ENCODE measurements at regions not wholly inside any gene's neighbourhood (a gene's known extent, or its start where the extent isn't known, plus 50 kb on each side); places are given as distances from the start of the nearest gene placed in this dataset.

GRCh38 chr14:55749201-55749812 is 169.3 kb downstream of the KTN1 start:
- Histone ChIP-seq H3K36me3 (ENCODE audit: control insufficient read depth, insufficient read depth, low read length) (no peaks in the 10 kb centered on the region), H3K27me3 (replicated peaks; ENCODE audit: control insufficient read depth, insufficient read depth, low read length) (no peaks in the 10 kb centered on the region), H3K4me3 (ENCODE audit: low read depth, low read length) (no peak overlapping the region), H3K4me1 (peaks cover 23% of the 10 kb centered on the region), H3K9me3 (no peaks in the 10 kb centered on the region)
- BruUV-seq (replicated peaks) = no TSS peak
- Mint-ChIP-seq H3K27ac (ENCODE audit: unreplicated experiment) (no peak overlapping the region), H3K4me1 (ENCODE audit: low read depth, unreplicated experiment) (peaks cover 21% of the 10 kb centered on the region), H3K27me3 (ENCODE audit: insufficient read depth, unreplicated experiment) (no peaks in the 10 kb centered on the region), H3K36me3 (ENCODE audit: insufficient read depth, unreplicated experiment) (no peaks in the 10 kb centered on the region), H3K9me3 (ENCODE audit: unreplicated experiment) (no peaks in the 10 kb centered on the region), H3K4me3 (ENCODE audit: unreplicated experiment) (no peak overlapping the region)
- ChIA-PET POLR2A (no interaction called here), CTCF (interaction anchor here (0.5 kb wide), 1 partner anchor 300 kb away, joined by 3 read pairs; no protein-coding TSS in a partner anchor)
- intact Hi-C loops (cut with micrococcal nuclease; ENCODE audit: unreplicated experiment) = no loop called here
- TF ChIP-seq, protein P1, sequence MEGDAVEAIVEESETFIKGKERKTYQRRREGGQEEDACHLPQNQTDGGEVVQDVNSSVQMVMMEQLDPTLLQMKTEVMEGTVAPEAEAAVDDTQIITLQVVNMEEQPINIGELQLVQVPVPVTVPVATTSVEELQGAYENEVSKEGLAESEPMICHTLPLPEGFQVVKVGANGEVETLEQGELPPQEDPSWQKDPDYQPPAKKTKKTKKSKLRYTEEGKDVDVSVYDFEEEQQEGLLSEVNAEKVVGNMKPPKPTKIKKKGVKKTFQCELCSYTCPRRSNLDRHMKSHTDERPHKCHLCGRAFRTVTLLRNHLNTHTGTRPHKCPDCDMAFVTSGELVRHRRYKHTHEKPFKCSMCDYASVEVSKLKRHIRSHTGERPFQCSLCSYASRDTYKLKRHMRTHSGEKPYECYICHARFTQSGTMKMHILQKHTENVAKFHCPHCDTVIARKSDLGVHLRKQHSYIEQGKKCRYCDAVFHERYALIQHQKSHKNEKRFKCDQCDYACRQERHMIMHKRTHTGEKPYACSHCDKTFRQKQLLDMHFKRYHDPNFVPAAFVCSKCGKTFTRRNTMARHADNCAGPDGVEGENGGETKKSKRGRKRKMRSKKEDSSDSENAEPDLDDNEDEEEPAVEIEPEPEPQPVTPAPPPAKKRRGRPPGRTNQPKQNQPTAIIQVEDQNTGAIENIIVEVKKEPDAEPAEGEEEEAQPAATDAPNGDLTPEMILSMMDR (IDR thresholded peaks at IDR 0.05; ENCODE audit: insufficient read depth in 1 of 2, low read depth in 1 of 2, low read length in 1 of 2, severe bottlenecking in 1 of 2, unreplicated experiment in 1 of 2) = no peak
- DNase-seq = no peak

- no peaks in the 10 kb centered on the region for H3K9me3 ChIP-seq
- Mint-ChIP-seq H3K4me1 (ENCODE audit: low read depth, unreplicated experiment) (peaks cover 21% of the 10 kb centered on the region), H3K4me3 (ENCODE audit: unreplicated experiment) (no peak overlapping the region), H3K27me3 (ENCODE audit: insufficient read depth, unreplicated experiment) (no peaks in the 10 kb centered on the region), H3K36me3 (ENCODE audit: insufficient read depth, unreplicated experiment) (no peaks in the 10 kb centered on the region), H3K9me3 (ENCODE audit: unreplicated experiment) (no peaks in the 10 kb centered on the region), H3K27ac (ENCODE audit: unreplicated experiment) (no peak overlapping the region)
- TF ChIP-seq, protein P1 (IDR thresholded peaks at IDR 0.05; ENCODE audit: insufficient read depth in 1 of 2, low read depth in 1 of 2, low read length in 1 of 2, severe bottlenecking in 1 of 2, unreplicated experiment in 1 of 2) = no peak
- peaks cover 23% of the 10 kb centered on the region for H3K4me1 ChIP-seq
- no peak for DNase-seq
- intact Hi-C loops (cut with micrococcal nuclease; ENCODE audit: unreplicated experiment) = no loop called here
- no peak overlapping the region for H3K4me3 ChIP-seq (ENCODE audit: low read depth, low read length)
- CTCF ChIA-PET = no interaction called here
- POLR2A ChIA-PET = no interaction called here
- BruUV-seq (replicated peaks) = no TSS peak
- no peaks in the 10 kb centered on the region for H3K36me3 ChIP-seq (ENCODE audit: control insufficient read depth, insufficient read depth, low read length)
- H3K27me3 ChIP-seq (replicated peaks; ENCODE audit: control insufficient read depth, insufficient read depth, low read length) = no peaks in the 10 kb centered on the region
Observed at GRCh38 chr14:55749946-55750345, 169.9 kb downstream of the KTN1 start.

DNA sequence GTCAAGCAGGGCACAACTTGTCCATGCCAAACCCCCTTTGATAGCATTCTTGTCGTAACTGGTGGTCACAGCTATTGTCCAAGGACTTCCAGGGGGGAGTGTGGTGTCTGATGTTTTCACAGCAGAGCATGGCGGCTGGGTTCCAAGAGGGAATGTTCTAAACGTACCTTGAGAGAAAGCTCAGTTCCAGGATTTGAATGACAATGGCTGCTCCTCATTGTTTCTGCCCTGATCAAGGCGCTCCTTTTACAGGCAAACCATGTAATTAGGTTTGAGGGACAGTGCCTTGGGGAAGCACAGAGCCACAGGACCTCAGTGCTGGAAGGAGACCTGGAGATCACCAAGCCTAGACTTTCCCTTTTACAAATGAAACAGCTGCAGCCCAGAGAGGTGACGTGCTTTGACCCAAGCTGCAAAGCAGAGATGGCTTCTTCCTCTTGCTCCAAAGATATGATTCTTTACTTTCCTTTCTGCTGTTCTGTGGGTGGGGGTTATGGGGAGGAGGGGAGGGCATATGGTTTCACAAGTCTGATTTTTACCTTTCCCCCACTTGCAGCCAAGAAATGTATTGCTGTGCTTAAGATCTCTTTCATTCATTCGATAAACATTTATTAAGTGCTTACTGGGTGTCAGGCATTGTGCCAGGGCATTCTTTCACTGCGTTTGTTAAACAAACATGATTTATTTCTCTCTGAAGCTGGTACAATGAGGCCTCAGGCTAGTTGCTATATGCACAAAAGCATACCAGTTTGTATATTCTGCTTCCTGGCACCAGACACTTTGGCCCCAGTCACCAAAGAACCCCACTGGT is 172.8 kb downstream of the KTN1 start:
- no peak for DNase-seq
- ChIA-PET CTCF (no interaction called here), POLR2A (no interaction called here)
- intact Hi-C loops (cut with micrococcal nuclease; ENCODE audit: unreplicated experiment) = no loop called here
- no TSS peak for BruUV-seq (replicated peaks)
- Mint-ChIP-seq H3K36me3 (ENCODE audit: insufficient read depth, unreplicated experiment) (no peaks in the 10 kb centered on the region), H3K27me3 (ENCODE audit: insufficient read depth, unreplicated experiment) (no peaks in the 10 kb centered on the region), H3K9me3 (ENCODE audit: unreplicated experiment) (no peaks in the 10 kb centered on the region), H3K27ac (ENCODE audit: unreplicated experiment) (no peak overlapping the region), H3K4me1 (ENCODE audit: low read depth, unreplicated experiment) (peaks cover 3% of the 10 kb centered on the region), H3K4me3 (ENCODE audit: unreplicated experiment) (no peak overlapping the region)
- TF ChIP-seq, protein P1 (IDR thresholded peaks at IDR 0.05; ENCODE audit: insufficient read depth in 1 of 2, low read depth in 1 of 2, low read length in 1 of 2, severe bottlenecking in 1 of 2, unreplicated experiment in 1 of 2) = no peak
- Histone ChIP-seq H3K36me3 (ENCODE audit: control insufficient read depth, insufficient read depth, low read length) (no peaks in the 10 kb centered on the region), H3K9me3 (no peaks in the 10 kb centered on the region), H3K4me3 (ENCODE audit: low read depth, low read length) (no peak overlapping the region), H3K27me3 (replicated peaks; ENCODE audit: control insufficient read depth, insufficient read depth, low read length) (no peaks in the 10 kb centered on the region), H3K4me1 (peaks cover 2% of the 10 kb centered on the region)
